HG03108 (cell line): ENCODE measurements at regions not wholly inside any gene's neighbourhood (a gene's known extent, or its start where the extent isn't known, plus 50 kb on each side); places are given as distances from the start of the nearest gene placed in this dataset.

Experiments used
- ATAC-seq: cut with Tn5 transposase; IDR thresholded peaks from one replicate; pipeline ENCODE4 v1.9.1; 2021; ENCODE audit warnings: moderate library complexity; ENCODE audit not compliant: unreplicated experiment

- no peak for ATAC-seq
These were observed 361.8 kb upstream of the MGMT start for GRCh38 chr10:129105266-129105665.

- ATAC-seq: no peak
These were observed 360.7 kb upstream of the MGMT start for GRCh38 chr10:129106314-129106713.

- no peak for ATAC-seq
These were observed 359.5 kb upstream of the MGMT start for GRCh38 chr10:129107525-129107924.

GRCh38 chr10:129108378-129108777 lies 358.7 kb upstream of the MGMT start:
- ATAC-seq: no peak

- no peak for ATAC-seq
These were observed 358.0 kb upstream of the MGMT start for GRCh38 chr10:129108994-129109393.

GRCh38 chr10:129110780-129111179 lies 356.3 kb upstream of the MGMT start:
- no peak for ATAC-seq

GRCh38 chr10:129111922-129112321 lies 355.1 kb upstream of the MGMT start:
- ATAC-seq: no peak

GRCh38 chr10:129114588-129114987 lies 352.5 kb upstream of the MGMT start:
- no peak for ATAC-seq

GRCh38 chr10:129116371-129116770 lies 350.7 kb upstream of the MGMT start:
- no peak for ATAC-seq

GRCh38 chr10:129120441-129120840 lies 346.6 kb upstream of the MGMT start:
- no peak for ATAC-seq

GRCh38 chr10:129122846-129123245 lies 344.2 kb upstream of the MGMT start:
- ATAC-seq: no peak

- ATAC-seq: no peak
These were observed 343.6 kb upstream of the MGMT start for GRCh38 chr10:129123428-129123827.

- ATAC-seq: no peak
These were observed 340.1 kb upstream of the MGMT start for GRCh38 chr10:129126982-129127381.

- ATAC-seq: no peak
These were observed 335.4 kb upstream of the MGMT start for GRCh38 chr10:129131457-129132132.

- ATAC-seq: no peak
These were observed 333.2 kb upstream of the MGMT start for GRCh38 chr10:129133856-129134255.

GRCh38 chr10:129134371-129134770 lies 332.7 kb upstream of the MGMT start:
- ATAC-seq: no peak

GRCh38 chr10:129135624-129136023 lies 331.4 kb upstream of the MGMT start:
- ATAC-seq: no peak

- no peak for ATAC-seq
These were observed 331.0 kb upstream of the MGMT start for GRCh38 chr10:129136074-129136473.

GRCh38 chr10:129136951-129137350 lies 330.1 kb upstream of the MGMT start:
- no peak for ATAC-seq

- ATAC-seq: no peak
These were observed 325.8 kb upstream of the MGMT start for GRCh38 chr10:129140921-129141885.

GRCh38 chr10:129151281-129151680 lies 315.8 kb upstream of the MGMT start:
- ATAC-seq: no peak

GRCh38 chr10:129156406-129156805 lies 310.6 kb upstream of the MGMT start:
- ATAC-seq: no peak
